AG10803 (cell line): ENCODE measurements at regions not wholly inside any gene's neighbourhood (a gene's known extent, or its start where the extent isn't known, plus 50 kb on each side); places are given as distances from the start of the nearest gene placed in this dataset.
"Not testable (repeated sequence)": the region's sequence is repeated elsewhere in the genome, so short reads cannot be mapped to it uniquely, and the experiment has no call there.

Experiments used
- DNase-seq: peaks from one replicate; pipeline ENCODE4 v3.0.0; 2010; ENCODE audit warnings: low read depth
- H3K4me3 ChIP-seq: 2 replicates; pipeline ENCODE4 v1.5.1; 2011; ENCODE audit warnings: mild to moderate bottlenecking, low read length, control low read depth
- TF ChIP-seq, protein P1 (sequence below): conservative IDR thresholded peaks from 2 replicates; pipeline ENCODE4 v1.5.1; 2011; ENCODE audit warnings: mild to moderate bottlenecking, low read length, control low read depth, inconsistent platforms

DNA sequence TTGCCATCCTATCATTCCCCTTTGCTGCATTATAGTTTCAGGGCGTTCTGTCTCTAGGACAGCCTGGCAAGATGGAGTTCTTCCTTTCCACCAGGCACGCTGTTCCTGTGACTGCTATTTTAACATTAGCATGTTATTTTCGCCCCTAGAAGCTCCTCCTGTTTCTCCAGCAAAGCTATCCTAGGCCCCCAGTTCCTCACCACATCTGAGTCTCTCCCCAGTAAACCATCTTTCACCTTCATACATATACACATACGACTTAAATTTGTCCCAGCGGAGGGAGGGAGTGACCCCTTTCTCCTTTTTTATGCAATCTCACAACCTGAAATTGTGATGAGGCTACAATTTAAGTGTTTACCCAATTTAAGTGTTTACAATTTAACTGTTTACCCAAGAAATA is 66.7 kb upstream of the FRMD6 start:
- H3K4me3 ChIP-seq = no peak overlapping the region
- TF ChIP-seq, protein P1, sequence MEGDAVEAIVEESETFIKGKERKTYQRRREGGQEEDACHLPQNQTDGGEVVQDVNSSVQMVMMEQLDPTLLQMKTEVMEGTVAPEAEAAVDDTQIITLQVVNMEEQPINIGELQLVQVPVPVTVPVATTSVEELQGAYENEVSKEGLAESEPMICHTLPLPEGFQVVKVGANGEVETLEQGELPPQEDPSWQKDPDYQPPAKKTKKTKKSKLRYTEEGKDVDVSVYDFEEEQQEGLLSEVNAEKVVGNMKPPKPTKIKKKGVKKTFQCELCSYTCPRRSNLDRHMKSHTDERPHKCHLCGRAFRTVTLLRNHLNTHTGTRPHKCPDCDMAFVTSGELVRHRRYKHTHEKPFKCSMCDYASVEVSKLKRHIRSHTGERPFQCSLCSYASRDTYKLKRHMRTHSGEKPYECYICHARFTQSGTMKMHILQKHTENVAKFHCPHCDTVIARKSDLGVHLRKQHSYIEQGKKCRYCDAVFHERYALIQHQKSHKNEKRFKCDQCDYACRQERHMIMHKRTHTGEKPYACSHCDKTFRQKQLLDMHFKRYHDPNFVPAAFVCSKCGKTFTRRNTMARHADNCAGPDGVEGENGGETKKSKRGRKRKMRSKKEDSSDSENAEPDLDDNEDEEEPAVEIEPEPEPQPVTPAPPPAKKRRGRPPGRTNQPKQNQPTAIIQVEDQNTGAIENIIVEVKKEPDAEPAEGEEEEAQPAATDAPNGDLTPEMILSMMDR = no peak
- no peak for DNase-seq

DNA sequence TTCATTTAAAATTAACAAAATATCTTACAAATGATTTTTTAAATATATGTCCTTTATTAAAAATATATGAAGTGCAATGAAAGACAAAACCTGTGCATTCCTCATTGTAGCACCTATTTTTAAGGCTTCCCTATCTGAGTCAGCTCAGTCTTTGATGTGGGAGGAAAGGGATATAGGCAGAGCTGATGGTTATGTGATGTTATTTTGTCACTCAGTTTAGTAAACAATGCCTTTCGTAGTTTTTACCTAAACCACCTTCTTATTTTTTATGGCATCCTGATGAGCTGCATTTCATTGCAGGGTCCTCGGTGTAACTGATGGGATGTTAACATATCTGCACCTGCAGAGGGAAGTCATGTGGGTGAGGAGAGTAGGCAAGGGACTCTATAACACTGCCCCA is 58.9 kb upstream of the FRMD6 start:
- TF ChIP-seq, protein P1 = no peak
- H3K4me3 ChIP-seq = no peak overlapping the region
- DNase-seq = no peak

DNA sequence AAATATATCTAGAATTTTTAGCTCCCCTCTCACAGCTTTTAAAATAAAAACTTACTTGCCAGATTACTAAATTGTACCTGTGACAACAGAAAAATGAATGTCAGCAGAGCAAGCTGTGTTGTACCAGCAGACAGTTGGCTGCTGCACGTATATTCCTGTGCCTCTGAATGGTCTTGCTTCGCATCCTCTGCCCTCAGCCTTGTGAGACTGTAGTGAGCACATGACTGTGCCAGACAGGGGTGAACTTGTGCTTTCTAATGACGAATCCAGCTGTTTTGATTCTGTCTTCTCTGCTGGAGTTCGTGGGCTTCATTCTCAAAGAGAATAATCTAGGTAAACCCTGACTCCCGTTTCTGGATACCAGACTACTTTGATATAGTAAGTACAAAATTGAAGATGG is 58.3 kb upstream of the FRMD6 start:
- H3K4me3 ChIP-seq = no peak overlapping the region
- TF ChIP-seq, protein P1 = no peak
- DNase-seq = peak; percentile 54

DNA sequence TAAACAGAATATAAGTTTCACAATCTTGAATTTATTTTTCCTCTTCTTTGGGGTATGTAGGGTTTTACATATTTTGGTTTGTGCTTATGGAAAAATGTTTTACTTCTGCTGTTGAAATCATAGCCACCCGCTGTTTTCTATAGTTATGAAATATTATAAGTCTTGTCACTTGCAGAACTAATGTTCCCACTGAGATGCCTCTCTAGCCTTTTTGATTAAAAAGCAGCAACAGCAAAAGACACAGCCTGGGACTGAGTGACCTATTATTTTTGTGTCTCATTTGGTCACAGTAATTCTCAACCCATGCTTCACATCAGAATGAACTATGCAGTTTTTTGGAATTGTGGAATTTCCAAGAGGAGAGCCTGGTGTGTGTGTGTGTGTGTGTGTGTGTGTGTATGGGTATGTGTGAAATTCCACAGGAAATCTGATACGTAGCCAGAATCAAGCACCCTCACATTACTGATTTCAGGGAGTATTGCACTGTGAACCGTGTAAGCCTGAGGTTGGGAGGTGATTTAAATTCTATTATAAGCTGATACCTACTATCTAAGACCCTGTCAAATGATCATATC is 55.7 kb upstream of the FRMD6 start:
- peak; percentile 68 for DNase-seq
- TF ChIP-seq, protein P1 = no peak
- no peak overlapping the region for H3K4me3 ChIP-seq

DNA sequence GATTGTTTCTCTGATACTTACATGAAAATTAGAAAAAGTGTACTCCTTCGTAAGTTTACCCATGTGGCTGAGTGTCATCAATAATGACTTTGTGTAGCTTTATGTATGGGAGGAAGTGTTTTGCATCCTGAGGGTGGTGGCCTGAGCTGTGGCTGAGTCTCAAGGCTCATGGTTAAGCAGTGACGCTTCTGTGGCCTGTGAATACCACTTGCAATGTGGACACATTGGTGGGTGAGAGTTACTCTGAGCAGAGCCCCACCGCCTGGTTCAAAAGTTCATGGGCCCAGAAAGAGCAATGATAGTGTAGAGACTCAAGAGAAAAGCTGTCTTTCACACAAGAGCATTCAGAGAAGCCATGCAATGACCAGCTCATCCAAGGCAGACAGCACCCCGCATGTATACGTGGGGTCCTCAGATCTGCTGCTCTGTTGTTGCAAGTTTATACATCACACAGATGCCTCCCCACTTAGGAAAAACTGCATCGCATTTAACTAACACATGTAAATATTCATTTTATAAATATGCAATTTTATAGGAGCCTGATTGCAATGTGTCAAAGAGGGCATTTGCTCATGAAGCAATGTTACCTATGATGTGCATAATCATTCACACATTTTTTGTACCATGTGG is 55.1 kb upstream of the FRMD6 start:
- no peak for DNase-seq
- no peak overlapping the region for H3K4me3 ChIP-seq
- TF ChIP-seq, protein P1 = no peak

DNA sequence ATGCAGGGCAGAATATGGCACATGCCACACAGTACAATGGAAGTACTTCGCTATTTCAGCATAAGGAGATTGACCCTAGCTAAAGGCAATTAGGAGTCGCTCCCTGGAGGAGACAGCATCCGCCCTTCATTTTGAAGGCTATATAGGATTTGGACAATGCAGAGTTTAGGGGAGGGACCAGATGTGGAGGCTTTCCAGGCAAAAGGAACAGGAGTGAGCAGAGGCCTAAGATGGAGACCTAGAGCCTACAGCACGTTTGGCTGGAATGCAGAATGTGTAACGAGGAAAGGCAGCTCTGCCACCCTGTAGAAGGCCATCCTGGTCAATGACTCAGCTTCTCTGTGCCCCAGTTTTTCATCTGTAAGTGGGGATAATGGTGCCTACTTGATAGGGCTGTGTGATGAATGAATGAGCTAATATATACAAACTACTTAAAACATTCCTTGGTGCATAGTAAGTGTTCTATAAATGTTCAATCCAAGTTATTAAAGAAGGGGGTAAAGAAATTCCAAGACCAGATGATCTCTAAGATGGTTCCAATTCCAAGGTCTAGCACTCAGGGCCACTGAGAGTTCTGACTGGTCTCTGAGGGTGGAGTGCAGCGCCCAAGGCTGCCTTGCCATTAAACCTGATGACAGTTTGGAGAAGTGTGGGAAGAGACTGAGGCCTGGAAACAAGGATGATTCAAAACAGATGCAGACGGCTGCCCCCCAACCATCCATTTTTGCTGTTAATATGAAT is 54.3 kb upstream of the FRMD6 start:
- TF ChIP-seq, protein P1 = no peak
- no peak overlapping the region for H3K4me3 ChIP-seq
- DNase-seq = peak; percentile 93

DNA sequence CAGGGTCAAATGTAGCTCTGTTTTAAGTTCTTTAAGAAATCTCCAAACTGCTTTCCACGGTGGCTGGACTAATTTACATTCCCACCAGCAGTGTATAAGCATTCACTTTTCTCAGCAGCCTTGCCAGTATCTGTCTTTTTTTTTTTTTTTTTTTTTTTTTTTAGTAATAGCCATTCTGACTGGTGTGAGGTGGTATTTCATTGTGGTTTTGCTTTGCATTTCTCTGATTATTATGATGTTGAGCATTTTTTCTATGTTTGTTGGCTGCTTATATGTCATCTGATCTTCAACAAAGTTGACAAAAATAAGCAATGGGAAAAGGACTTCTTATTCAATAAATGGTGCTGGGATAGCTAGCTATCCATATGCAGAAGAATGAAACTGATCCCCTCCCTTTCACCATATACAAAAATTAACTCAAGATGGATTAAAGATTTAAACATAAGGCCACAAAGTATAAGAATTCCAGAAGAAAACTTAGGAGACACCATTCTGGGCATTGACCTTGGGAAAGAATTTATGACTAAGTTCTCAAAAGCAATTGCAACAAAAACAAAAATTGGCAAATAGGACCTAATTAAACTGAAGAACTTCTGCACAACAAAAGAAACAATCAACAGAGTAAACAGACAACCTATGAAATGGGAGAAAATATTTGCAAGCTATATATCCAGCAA is 52.6 kb upstream of the FRMD6 start:
- DNase-seq = peak; percentile 91
- H3K4me3 ChIP-seq = not testable (repeated sequence)
